Bone marrow (tissue), 2 donors: ENCODE measurements at regions not wholly inside any gene's neighbourhood (a gene's known extent, or its start where the extent isn't known, plus 50 kb on each side); places are given as distances from the start of the nearest gene placed in this dataset.

Experiments used
- DNase-seq, 2 donors: peaks; one replicate each; lab custom pipeline; 2025; lab: John Stamatoyannopoulos, UW

- DNase-seq: no peak
Observed at GRCh38 chr5:3047212-3047774, 295.8 kb upstream of the IRX2 start.

GRCh38 chr5:3043600-3043999 lies 292.1 kb upstream of the IRX2 start:
- DNase-seq: no peak

GRCh38 chr5:3041001-3041400 lies 289.5 kb upstream of the IRX2 start:
- no peak for DNase-seq

- no peak for DNase-seq
Observed at GRCh38 chr5:3036041-3036788, 284.7 kb upstream of the IRX2 start.

GRCh38 chr5:3035452-3035851 lies 284.0 kb upstream of the IRX2 start:
- DNase-seq: no peak

GRCh38 chr5:3034881-3035280 lies 283.4 kb upstream of the IRX2 start:
- DNase-seq: no peak

GRCh38 chr5:3034449-3034848 lies 283.0 kb upstream of the IRX2 start:
- no peak for DNase-seq

- DNase-seq: no peak
Observed at GRCh38 chr5:3033033-3033755, 281.7 kb upstream of the IRX2 start.

- no peak for DNase-seq
Observed at GRCh38 chr5:3032513-3032912, 281.0 kb upstream of the IRX2 start.

- DNase-seq: no peak
Observed at GRCh38 chr5:3031733-3032378, 280.4 kb upstream of the IRX2 start.

- DNase-seq: no peak
Observed at GRCh38 chr5:3030511-3031165, 279.2 kb upstream of the IRX2 start.

GRCh38 chr5:3029396-3029795 lies 277.9 kb upstream of the IRX2 start:
- DNase-seq: no peak

- DNase-seq: no peak
Observed at GRCh38 chr5:3027866-3028635, 276.6 kb upstream of the IRX2 start.

- DNase-seq: no peak
Observed at GRCh38 chr5:3027185-3027865, 275.8 kb upstream of the IRX2 start.

- no peak for DNase-seq
Observed at GRCh38 chr5:3026651-3027050, 275.2 kb upstream of the IRX2 start.

GRCh38 chr5:3026099-3026498 lies 274.6 kb upstream of the IRX2 start:
- DNase-seq: no peak

- DNase-seq: no peak
Observed at GRCh38 chr5:3025392-3025791, 273.9 kb upstream of the IRX2 start.

GRCh38 chr5:3024976-3025375 lies 273.5 kb upstream of the IRX2 start:
- DNase-seq: no peak

- no peak for DNase-seq
Observed at GRCh38 chr5:3024554-3024953, 273.1 kb upstream of the IRX2 start.

GRCh38 chr5:3024126-3024525 lies 272.6 kb upstream of the IRX2 start:
- no peak for DNase-seq

- DNase-seq: no peak
Observed at GRCh38 chr5:3023656-3024055, 272.2 kb upstream of the IRX2 start.
